ENCODE measurements at regions not wholly inside any gene's neighbourhood (a gene's known extent, or its start where the extent isn't known, plus 50 kb on each side); places are given as distances from the start of the nearest gene placed in this dataset.

DNA sequence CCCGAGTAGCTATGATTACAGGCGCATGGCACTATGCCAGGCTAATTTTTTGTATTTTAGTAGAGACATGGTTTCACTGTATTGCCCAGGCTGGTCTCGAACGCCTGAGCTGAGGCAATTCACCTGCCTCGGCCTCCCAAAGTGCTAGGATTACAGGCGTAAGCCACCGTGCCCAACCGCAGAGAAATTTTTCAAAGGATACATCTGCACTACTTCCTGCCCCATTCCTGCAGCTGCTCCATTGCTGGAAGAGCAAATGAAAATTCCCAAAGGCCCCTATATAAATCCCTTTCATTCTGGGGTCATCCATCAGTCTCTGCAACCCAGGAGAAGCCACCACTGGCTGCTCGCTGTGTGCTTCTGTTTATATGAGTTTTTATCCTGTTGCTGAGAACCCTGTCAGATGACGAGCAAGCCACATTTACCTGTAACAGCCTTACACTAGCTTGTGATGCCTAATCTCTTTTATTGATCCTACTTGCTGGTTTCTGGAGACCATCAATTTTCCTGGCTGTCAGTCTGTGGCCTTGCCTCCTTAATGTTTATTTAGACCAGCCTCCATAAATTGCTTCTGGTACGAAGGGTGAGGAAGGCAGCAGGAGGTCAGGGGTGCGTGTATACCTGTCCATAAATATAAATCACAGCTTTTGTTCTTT lies 925.3 kb downstream of the TLE4 start:
- Histone ChIP-seq H2AFZ (ENCODE audit: low read depth, low read length) (no peak overlapping the region), H4K20me1 (replicated peaks; ENCODE audit: control insufficient read depth, extremely low read depth, insufficient read depth, low read length) (no peaks in the 10 kb centered on the region), H3K27me3 (ENCODE audit: control insufficient read depth in 2 of 2, insufficient read depth in 2 of 2, low read length in 2 of 2) (no peaks in the 10 kb centered on the region), H3K36me3 (ENCODE audit: control insufficient read depth in 2 of 2, extremely low read depth in 1 of 2, insufficient read depth in 2 of 2, low read length in 2 of 2) (no peaks in the 10 kb centered on the region), H3K79me2 (ENCODE audit: control insufficient read depth, insufficient read depth, low read length) (no peaks in the 10 kb centered on the region), H3K4me3 (replicated peaks in 1 of 3; ENCODE audit: insufficient read depth in 1 of 3, low read depth in 1 of 3, low read length in 3 of 3) (no peak overlapping the region), H3K4me2 (ENCODE audit: insufficient read depth, low read length) (no peak overlapping the region), H3K9me1 (replicated peaks; ENCODE audit: control insufficient read depth, extremely low read depth, insufficient read depth, low read length) (no peaks in the 10 kb centered on the region), H3K9me3 (replicated peaks; ENCODE audit: control insufficient read depth, insufficient read depth, low read length) (no peaks in the 10 kb centered on the region), H3K4me1 (ENCODE audit: control insufficient read depth, extremely low read depth, insufficient read depth, low read length) (no peaks in the 10 kb centered on the region), H3K27ac (ENCODE audit: insufficient read depth, low read depth, low read length) (no peak overlapping the region), H3K9ac (replicated peaks; ENCODE audit: extremely low read depth, insufficient read depth, low read length) (no peak overlapping the region)
- TF ChIP-seq, protein P1, sequence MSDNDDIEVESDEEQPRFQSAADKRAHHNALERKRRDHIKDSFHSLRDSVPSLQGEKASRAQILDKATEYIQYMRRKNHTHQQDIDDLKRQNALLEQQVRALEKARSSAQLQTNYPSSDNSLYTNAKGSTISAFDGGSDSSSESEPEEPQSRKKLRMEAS (IDR thresholded peaks at IDR 0.05; ENCODE audit: insufficient read depth, insufficient read length), result no peak
- TF ChIP-seq EZH2 (IDR thresholded peaks at IDR 0.05; ENCODE audit: borderline replicate concordance, low read depth, low read length, severe bottlenecking) (no peak), JUN (IDR thresholded peaks at IDR 0.05; ENCODE audit: borderline replicate concordance, insufficient read depth, insufficient read length, low read depth) (no peak), MYC (IDR thresholded peaks at IDR 0.05; ENCODE audit: low read depth, low read length) (no peak), POLR2AphosphoS5 (IDR thresholded peaks at IDR 0.05; ENCODE audit: insufficient read depth, low read depth, low read length) (no peak)
- TF ChIP-seq, protein P2, sequence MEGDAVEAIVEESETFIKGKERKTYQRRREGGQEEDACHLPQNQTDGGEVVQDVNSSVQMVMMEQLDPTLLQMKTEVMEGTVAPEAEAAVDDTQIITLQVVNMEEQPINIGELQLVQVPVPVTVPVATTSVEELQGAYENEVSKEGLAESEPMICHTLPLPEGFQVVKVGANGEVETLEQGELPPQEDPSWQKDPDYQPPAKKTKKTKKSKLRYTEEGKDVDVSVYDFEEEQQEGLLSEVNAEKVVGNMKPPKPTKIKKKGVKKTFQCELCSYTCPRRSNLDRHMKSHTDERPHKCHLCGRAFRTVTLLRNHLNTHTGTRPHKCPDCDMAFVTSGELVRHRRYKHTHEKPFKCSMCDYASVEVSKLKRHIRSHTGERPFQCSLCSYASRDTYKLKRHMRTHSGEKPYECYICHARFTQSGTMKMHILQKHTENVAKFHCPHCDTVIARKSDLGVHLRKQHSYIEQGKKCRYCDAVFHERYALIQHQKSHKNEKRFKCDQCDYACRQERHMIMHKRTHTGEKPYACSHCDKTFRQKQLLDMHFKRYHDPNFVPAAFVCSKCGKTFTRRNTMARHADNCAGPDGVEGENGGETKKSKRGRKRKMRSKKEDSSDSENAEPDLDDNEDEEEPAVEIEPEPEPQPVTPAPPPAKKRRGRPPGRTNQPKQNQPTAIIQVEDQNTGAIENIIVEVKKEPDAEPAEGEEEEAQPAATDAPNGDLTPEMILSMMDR (IDR thresholded peaks at IDR 0.05; ENCODE audit: extremely low read depth in 1 of 2, insufficient read depth in 1 of 2, low read depth in 1 of 2, low read length in 2 of 2), result no peak
- DNase-seq (ENCODE audit: low read depth, low spot score) (no peak), FAIRE-seq (no peak)
- POLR2A ChIA-PET, result no interaction called here
- dilution Hi-C loops (cut with MboI; ENCODE audit: extremely low pct_ligation_motif_present, low sequenced_read_pairs), result no loop called here
- no TSS peak for BruUV-seq (replicated peaks)
- CTCF ChIA-PET, result no interaction called here
- intact Hi-C loops (cut with micrococcal nuclease), result no loop called here
